B cell (primary cell): ENCODE measurements at regions not wholly inside any gene's neighbourhood (a gene's known extent, or its start where the extent isn't known, plus 50 kb on each side); places are given as distances from the start of the nearest gene placed in this dataset.

Experiments used
- ATAC-seq: fragments of 200-7000 bp; cut with Tn5 transposase; one replicate; pipeline ENCODE4 v1.10.0; 2021; ENCODE audit warnings: low read depth, mild to moderate bottlenecking, moderate number of reproducible peaks, moderate library complexity
- CTCF ChIA-PET: fragments of 350-600 bp; sonication (Branson Sonifier 250); formaldehyde crosslinking; loops from one replicate; lab custom pipeline; 2021; ENCODE audit warnings: antibody characterized with exemption, inconsistent platforms; lab: Charles Lee
- POLR2A ChIA-PET: fragments of 350-600 bp; sonication (Branson Sonifier 250); formaldehyde crosslinking; loops from one replicate; lab custom pipeline; 2021; ENCODE audit warnings: antibody characterized with exemption; lab: Charles Lee
- DNase-seq: peaks from one replicate; pipeline ENCODE4 v3.0.0; 2013
- H2AFZ ChIP-seq: 2 replicates; pipeline ENCODE4 v1.6.1; 2012; ENCODE audit warnings: mild to moderate bottlenecking, low read depth, low read length; ENCODE audit not compliant: insufficient read depth, poor library complexity, severe bottlenecking
- H3K27ac ChIP-seq, 2 donors: 1 replicate in 1 of 2; 2 replicates in 1 of 2; pipeline ENCODE4 v1.5.1; 2012 to 2013; ENCODE audit warnings: low read length in 2 of 2, mild to moderate bottlenecking in 2 of 2, moderate library complexity in 1 of 2
- H3K27me3 ChIP-seq, 4 experiments: fragments of 200-600 bp in 1 of 4; sonication (generic) in 1 of 4; replicated peaks in 1 of 4; 1 replicate in 2 of 4; 2 replicates in 2 of 4; pipeline versions ENCODE4 v1.6.1 to v1.7.0; 2013 to 2016; ENCODE audit warnings: low read length in 3 of 4, mild to moderate bottlenecking in 2 of 4, mixed read lengths in 1 of 4, moderate library complexity in 1 of 4; ENCODE audit not compliant: insufficient read depth in 4 of 4, control insufficient read depth in 3 of 4; ENCODE audit errors: control extremely low read depth in 1 of 4
- H3K36me3 ChIP-seq, 2 experiments: replicated peaks in 1 of 2; 1 replicate in 1 of 2; 2 replicates in 1 of 2; pipeline versions ENCODE4 v1.6.1 to v1.7.1; 2013; ENCODE audit warnings: low read length in 1 of 2; ENCODE audit not compliant: insufficient read depth in 2 of 2, control insufficient read depth in 1 of 2; ENCODE audit errors: control extremely low read depth in 1 of 2, extremely low read depth in 1 of 2
- H3K4me1 ChIP-seq, 2 donors: fragments of 200-600 bp in 1 of 2; sonication (generic) in 1 of 2; 1 replicate in 1 of 2; 2 replicates in 1 of 2; pipeline versions ENCODE4 v1.5.1 to v1.6.1; 2013 to 2017; ENCODE audit warnings: low read length in 2 of 2; ENCODE audit not compliant: control insufficient read depth in 2 of 2, insufficient read depth in 2 of 2
- H3K4me2 ChIP-seq: replicated peaks from 2 replicates; pipeline ENCODE3; 2012; ENCODE audit warnings: mild to moderate bottlenecking, low read depth, low read length; ENCODE audit not compliant: poor library complexity, severe bottlenecking
- H3K4me3 ChIP-seq, 5 experiments: fragments of 200-600 bp in 1 of 5; sonication (generic) in 1 of 5; 1 replicate in 3 of 5; 2 replicates in 2 of 5; pipeline versions ENCODE4 v1.5.1 to v1.7.0; 2011 to 2016; ENCODE audit warnings: low read length in 4 of 5, mild to moderate bottlenecking in 4 of 5, low read depth in 2 of 5, control low read depth in 1 of 5, moderate library complexity in 1 of 5; ENCODE audit not compliant: insufficient read depth in 1 of 5; ENCODE audit errors: control extremely low read depth in 1 of 5, extremely low read depth in 1 of 5
- H3K79me2 ChIP-seq: fragments of 200-600 bp; sonication (generic); one replicate; pipeline ENCODE4 v1.6.0; 2016; ENCODE audit warnings: low read length; ENCODE audit not compliant: control insufficient read depth, insufficient read depth
- H3K9ac ChIP-seq: fragments of 200-600 bp; sonication (generic); 2 replicates; pipeline ENCODE4 v1.6.1; 2017; ENCODE audit warnings: mild to moderate bottlenecking, low read length, moderate library complexity
- H3K9me3 ChIP-seq, 3 donors: one replicate each; pipeline versions ENCODE4 v1.6.1 to v1.7.1; 2013; ENCODE audit warnings: low read length in 2 of 3; ENCODE audit not compliant: control insufficient read depth in 2 of 3, insufficient read depth in 1 of 3; ENCODE audit errors: control extremely low read depth in 1 of 3
- H4K20me1 ChIP-seq: 2 replicates; pipeline ENCODE4 v1.6.0; 2012; ENCODE audit warnings: mild to moderate bottlenecking, low read length; ENCODE audit not compliant: insufficient read depth, control insufficient read depth, poor library complexity, severe bottlenecking
- H3K27ac Mint-ChIP-seq: one replicate; pipeline ENCODE4 v1.8.0; 2021; ENCODE audit warnings: mixed read lengths
- H3K27me3 Mint-ChIP-seq: one replicate; pipeline ENCODE4 v1.8.0; 2021; ENCODE audit warnings: mixed read lengths
- H3K4me1 Mint-ChIP-seq: one replicate; pipeline ENCODE4 v1.8.0; 2021; ENCODE audit warnings: mixed read lengths
- H3K4me3 Mint-ChIP-seq: one replicate; pipeline ENCODE4 v1.8.0; 2021; ENCODE audit warnings: mixed read lengths
- H3K9me3 Mint-ChIP-seq: one replicate; pipeline ENCODE4 v1.8.0; 2022; ENCODE audit warnings: mixed read lengths; ENCODE audit not compliant: insufficient read depth
- EZH2 ChIP-seq: IDR thresholded peaks from 2 replicates; pipeline ENCODE4 v1.6.1; 2012; ENCODE audit warnings: borderline replicate concordance, low read depth, mild to moderate bottlenecking, moderate library complexity, low read length; ENCODE audit not compliant: insufficient read depth, poor library complexity, severe bottlenecking
- WGBS: methylation state at CpG from one replicate; pipeline ENCODE4 v1.1.5; 2013; ENCODE audit warnings: missing lambda C conversion rate; ENCODE audit not compliant: insufficient coverage; 5-methylcytosine and 5-hydroxymethylcytosine counted together
- intact Hi-C: fragments of 100-400 bp; cut with micrococcal nuclease; formaldehyde crosslinking; loops from one replicate; pipeline ENCODE4 v1.10.0; 2022
- TF ChIP-seq, protein P1 (sequence below): fragments of 200-600 bp; IDR thresholded peaks from one replicate; pipeline ENCODE4 v1.8.0; 2022; ENCODE audit warnings: antibody characterized with exemption, mild to moderate bottlenecking

DNA sequence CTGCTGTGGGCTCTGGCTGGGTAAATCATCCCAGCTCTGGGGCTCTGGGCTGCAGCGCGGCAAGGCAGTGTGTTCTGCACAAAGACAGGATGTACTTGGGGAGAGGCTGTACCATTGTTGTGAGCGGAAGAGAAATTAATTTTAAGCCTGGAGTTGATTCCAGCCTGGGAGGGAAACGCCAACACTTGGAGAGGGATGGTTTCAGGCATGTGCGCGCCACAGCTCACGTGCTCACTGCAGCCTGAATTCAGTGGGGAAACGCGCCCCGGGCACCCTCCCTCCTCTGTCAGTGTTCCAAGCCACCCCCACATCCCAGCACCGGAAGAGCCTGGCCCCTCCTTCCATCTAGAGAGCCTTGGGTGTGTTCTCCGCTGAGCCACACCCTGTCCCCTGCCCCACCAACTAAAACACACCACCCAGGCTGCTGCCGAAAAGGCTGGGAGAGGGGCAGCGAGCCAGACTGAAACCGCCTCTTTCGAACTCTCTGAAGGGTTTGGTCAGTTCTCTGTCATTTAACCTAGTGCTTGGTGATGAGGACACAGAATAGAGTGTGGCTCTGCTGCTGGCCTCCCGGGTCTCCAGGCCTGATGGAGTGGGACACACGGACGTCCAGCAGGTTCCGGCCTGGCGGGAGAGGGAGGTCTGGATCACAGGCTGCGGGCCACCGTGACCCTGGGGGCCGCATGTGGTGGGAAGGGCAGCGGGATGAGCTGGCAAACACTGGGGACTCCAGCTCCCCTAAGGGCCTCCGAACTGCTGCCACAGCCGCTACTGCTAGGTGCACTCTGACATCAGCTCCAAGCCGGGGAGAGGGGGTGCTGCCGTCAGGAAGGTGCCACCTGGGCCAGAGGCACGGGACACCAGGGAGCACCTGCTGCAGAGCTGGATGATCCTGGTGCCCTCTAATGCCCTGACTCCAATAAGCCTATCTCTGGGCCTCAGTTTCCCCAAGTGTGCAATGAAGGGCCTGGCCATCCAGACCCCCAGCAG, 230.8 kb downstream of the CTTN start:
- 62% methylated on average over 27 of the region's 30 CpGs for WGBS
- Histone ChIP-seq H3K4me2 (no peak overlapping the region), H2AFZ (no peak overlapping the region), H3K79me2 (no peaks in the 10 kb centered on the region), H3K27ac (no peak overlapping the region), H3K9me3 (peaks cover 0 to 16% (median 0%) of the 10 kb centered on the region in 3 donors), H3K9ac (no peak overlapping the region), H3K27me3 (peaks cover 0 to 2% (median 0%) of the 10 kb centered on the region in 4 experiments), H4K20me1 (no peaks in the 10 kb centered on the region), H3K4me3 (no peak overlapping the region), H3K4me1 (no peaks in the 10 kb centered on the region), H3K36me3 (no peaks in the 10 kb centered on the region)
- TF ChIP-seq, protein P1, sequence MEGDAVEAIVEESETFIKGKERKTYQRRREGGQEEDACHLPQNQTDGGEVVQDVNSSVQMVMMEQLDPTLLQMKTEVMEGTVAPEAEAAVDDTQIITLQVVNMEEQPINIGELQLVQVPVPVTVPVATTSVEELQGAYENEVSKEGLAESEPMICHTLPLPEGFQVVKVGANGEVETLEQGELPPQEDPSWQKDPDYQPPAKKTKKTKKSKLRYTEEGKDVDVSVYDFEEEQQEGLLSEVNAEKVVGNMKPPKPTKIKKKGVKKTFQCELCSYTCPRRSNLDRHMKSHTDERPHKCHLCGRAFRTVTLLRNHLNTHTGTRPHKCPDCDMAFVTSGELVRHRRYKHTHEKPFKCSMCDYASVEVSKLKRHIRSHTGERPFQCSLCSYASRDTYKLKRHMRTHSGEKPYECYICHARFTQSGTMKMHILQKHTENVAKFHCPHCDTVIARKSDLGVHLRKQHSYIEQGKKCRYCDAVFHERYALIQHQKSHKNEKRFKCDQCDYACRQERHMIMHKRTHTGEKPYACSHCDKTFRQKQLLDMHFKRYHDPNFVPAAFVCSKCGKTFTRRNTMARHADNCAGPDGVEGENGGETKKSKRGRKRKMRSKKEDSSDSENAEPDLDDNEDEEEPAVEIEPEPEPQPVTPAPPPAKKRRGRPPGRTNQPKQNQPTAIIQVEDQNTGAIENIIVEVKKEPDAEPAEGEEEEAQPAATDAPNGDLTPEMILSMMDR, result no peak
- no peak for TF ChIP-seq EZH2
- ChIA-PET CTCF (no interaction called here), POLR2A (no interaction called here)
- intact Hi-C loops, result no loop called here
- ATAC-seq, result no peak
- DNase-seq, result no peak
- Mint-ChIP-seq H3K27me3 (peaks cover 3% of the 10 kb centered on the region), H3K27ac (no peak overlapping the region), H3K4me1 (no peaks in the 10 kb centered on the region), H3K9me3 (no peaks in the 10 kb centered on the region), H3K4me3 (no peak overlapping the region)

DNA sequence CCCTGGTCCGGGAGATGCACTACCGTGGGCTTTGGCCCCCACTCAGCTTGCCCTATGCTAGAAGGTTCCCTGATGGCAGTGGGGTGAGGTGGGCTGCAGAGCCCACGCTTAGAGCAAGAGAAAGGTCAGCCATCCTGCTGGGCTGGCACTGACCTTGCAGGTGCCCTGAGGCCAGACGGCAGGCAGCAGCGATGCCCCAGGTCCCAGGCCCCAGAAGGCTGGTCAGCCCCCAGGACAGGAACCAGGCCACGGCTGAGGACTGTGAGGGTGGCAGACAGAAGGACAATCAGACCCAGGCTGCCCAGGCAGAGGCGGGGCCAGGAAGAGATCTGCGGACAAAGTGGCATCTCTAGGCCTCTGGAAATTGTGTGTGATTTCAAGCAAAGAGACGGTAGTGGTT, 231.7 kb downstream of the CTTN start:
- no peak overlapping the region for H3K4me3 Mint-ChIP-seq
- ChIA-PET CTCF (no interaction called here), POLR2A (no interaction called here)
- Histone ChIP-seq H3K36me3 (no peaks in the 10 kb centered on the region), H3K79me2 (no peaks in the 10 kb centered on the region), H2AFZ (no peak overlapping the region), H3K4me1 (no peaks in the 10 kb centered on the region), H3K4me3 (no peak overlapping the region), H3K27me3 (peaks cover 0 to 2% (median 0%) of the 10 kb centered on the region in 4 experiments), H3K9me3 (peaks cover 0 to 16% (median 0%) of the 10 kb centered on the region in 3 donors), H3K9ac (no peak overlapping the region), H4K20me1 (no peaks in the 10 kb centered on the region), H3K27ac (no peak overlapping the region), H3K4me2 (no peak overlapping the region)
- peaks cover 3% of the 10 kb centered on the region for H3K27me3 Mint-ChIP-seq
- no peaks in the 10 kb centered on the region for H3K9me3 Mint-ChIP-seq
- intact Hi-C loops, result no loop called here
- H3K27ac Mint-ChIP-seq, result no peak overlapping the region
- ATAC-seq, result no peak
- no peak for DNase-seq
- 94% methylated on average over 8 of the region's 9 CpGs for WGBS
- H3K4me1 Mint-ChIP-seq, result no peaks in the 10 kb centered on the region
- no peak for TF ChIP-seq EZH2
- TF ChIP-seq, protein P1, result no peak
